NCI-H2081 treated with DMSO at 0.1 percent for 48 hours (cell line): ENCODE measurements at regions not wholly inside any gene's neighbourhood (a gene's known extent, or its start where the extent isn't known, plus 50 kb on each side); places are given as distances from the start of the nearest gene placed in this dataset.
"Not testable (repeated sequence)": the region's sequence is repeated elsewhere in the genome, so short reads cannot be mapped to it uniquely, and the experiment has no call there.

Source experiments
- DNase-seq: peaks from one replicate; lab custom pipeline; 2025; lab: John Stamatoyannopoulos, UW

DNA sequence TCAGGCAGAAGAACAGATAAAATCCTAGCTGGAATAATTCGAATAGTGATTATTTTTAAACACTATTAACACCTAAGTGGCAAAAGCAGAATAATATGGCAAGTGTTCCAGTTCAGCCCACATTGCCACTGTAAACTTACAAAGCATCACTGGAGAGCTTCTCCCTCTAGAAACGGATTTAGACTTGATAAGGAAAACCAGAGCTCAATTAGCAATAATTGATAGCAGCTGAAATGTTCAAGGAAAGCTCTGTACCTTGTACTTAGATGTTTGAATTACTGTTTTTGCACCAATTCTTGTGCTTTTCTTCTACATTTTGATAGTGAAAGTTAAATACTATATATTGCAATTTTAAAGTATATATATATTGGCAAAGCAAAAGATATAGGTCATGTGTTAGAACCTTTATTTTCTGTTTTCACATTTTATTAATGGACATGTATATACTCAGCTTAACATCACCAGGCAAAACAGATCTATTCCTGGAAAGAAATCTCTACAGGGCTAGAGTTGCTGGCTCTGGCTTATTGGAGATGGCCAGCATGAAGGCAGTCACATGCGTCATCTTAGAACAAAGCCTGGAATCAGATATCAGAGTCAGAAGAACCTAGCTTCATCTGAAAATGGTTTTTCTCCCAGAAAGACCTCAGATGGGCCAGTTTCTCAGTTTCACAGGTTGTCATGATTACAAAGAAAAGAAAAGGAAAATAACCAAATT is 149.1 kb upstream of the CTAGE1 start:
- DNase-seq: no peak

DNA sequence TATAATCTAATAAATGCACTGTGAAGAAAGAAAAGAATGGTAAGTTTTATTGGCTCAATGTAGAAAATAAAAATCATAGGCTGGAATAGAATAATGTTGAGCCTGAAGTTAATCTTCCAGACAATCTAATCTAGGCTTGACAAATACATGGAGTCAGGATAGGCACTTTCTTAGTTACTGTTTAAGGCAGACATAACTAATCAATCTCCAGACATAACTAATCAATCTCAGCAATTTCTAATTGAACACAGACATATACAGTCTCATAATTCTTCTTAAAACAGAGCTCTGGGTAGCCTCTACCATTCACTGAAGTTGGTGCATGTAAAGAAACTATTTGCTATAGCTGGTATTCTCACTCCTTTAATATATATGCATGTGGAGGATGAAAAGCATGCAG is 150.1 kb upstream of the CTAGE1 start:
- no peak for DNase-seq

DNA sequence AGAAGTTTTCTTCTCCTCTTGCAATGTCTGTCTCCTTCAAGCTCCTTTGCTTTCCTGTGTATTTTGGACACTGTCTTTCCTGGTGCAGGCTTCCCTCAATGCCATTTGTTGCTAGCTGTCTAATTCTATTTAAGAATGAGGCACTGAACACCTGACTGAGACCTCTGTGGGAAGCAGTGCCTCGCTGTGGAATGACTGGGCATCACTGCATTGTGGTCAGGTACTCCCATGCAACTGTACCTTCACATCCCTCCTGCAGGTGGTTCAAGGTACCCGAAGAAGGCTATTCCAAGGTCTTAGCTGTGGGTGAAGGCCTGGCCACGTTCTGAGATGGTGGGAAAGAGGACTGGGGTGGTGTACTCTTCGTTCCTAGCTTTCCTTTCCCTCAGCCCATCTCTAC is 152.8 kb upstream of the CTAGE1 start:
- DNase-seq: no peak

DNA sequence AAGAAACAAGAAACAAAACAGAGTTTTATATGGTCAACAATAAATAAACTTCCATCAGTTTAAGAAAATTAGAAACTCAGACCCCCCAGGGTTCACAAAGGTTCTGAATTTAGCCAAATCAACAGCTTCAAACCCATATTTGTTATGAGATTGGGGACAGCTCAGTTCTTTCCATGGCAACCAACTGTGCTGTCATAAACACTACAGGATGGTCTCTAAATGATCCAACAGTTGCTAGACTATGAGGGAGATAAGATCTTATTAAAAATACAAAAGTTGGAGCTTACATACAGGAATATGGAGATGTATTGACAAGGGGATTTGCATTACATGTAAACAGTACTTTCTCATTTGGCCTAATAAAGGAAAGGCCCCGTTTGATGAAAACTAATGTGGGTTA is 154.6 kb upstream of the CTAGE1 start:
- DNase-seq: no peak

DNA sequence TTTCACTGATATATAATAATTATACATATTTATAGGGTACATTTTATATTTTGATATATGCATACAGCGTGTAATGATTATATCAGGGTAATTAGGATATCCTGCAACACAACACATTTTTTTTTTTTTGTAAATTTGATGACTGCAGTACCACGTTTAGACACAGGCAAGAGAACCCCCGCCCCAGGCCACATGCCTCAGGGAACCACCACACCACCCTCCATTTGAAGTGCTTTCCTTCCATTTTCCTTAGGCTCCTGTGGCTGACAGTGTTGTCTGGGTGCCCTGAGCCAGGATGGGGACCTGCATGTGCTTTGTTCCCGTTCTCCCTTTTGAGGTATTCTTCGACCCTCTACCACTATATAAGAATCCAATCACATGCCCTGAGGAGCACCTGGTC is 161.6 kb upstream of the CTAGE1 start:
- no peak for DNase-seq

DNA sequence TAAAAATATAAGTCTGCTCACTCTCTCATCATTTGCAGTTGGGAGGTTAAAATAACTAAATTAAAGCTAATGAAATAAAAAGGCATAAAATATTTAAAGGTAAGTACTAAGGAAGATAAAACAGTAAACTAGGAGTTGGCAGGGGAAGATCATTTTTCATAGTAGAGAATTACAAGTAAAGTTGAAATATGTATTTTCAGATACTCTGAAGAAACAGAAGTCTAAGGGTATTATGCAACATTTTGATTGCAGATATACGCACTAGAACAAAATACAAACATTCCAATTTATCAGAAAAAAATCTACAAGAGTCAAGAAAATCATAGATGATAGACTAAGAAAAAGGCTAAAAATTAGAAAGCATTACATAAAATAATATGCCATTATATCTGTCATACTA is 167.6 kb upstream of the CTAGE1 start:
- DNase-seq: no peak

DNA sequence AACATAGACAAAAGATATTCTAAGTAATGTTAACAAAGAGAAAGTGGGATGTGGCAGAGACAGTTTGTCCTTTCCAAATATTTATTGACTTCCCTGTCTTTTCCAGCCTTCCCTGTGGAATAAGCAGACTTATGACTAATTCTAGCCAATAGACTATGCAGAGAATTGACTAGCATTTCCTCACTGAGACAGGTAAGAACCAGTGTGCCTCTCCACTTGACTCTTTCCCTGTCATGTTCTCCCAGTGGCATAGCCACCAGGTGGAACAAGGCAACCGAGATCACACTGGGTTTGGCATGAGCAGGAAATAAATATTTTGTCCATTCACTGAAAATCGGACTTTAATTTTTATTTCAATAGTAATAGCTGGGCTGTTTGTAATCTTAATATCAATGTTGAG is 168.1 kb upstream of the CTAGE1 start:
- DNase-seq: no peak

DNA sequence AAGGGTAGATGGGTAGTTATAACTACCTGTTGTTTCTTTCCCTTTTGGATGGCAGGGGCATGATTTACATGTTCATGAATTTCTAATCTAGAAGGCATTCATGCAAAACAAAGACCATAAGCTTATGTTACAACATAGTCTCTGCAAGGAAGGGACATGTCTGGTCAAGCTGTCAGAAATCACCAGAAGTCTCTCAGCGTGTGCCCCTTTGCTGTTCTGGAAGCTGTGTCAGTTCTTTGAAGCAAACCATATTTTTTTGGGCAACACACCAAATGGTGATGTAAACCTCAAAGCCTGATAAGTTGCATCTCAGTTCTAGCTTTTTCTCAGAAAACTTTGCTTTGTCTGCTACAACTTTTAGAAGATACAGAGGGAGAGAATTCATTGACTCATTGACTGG is 173.5 kb upstream of the CTAGE1 start:
- DNase-seq: no peak

DNA sequence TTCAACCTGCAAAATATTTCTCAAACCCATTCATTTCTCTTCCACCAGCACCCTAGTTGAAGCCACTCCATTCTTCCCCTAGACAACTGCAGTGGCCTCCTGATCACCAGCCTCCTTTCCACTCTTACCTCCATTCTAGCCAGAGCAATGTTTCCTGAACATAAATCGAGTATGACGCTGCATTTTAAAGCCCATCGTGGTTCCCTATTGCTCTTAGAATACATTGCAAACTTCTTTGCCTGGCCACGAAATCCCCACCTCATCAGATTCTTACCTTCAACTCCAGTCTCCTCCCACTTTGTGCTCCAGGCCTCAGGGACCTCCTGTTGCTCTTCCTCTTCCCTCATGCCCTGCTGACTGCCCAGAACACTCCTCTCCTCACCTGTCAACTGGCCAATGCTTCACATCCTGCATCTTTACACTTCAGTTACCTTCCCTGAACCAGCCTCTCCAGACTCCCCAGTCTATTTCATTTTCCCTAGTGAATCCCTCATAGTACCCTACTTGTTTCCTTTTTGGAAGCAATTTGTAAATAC is 176.5 kb upstream of the CTAGE1 start:
- no peak for DNase-seq

DNA sequence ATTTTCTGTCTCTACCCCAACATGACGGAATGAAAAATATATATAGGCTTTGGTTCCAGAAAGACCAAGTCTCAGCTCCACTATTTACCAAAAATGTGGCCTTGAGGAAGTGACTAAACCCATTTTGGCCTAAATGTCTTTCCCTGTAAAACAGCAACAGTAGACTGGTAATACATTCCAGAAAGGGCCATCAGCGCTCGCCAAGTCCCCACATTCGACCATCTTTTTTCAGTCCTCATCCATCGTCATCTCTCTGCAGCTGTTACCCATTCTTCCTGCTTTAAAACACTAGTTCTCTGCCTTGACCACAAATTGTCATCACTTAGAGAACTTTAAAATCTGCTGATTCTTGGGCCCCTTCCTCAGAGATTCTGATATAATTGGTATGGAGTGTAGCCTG is 183.8 kb upstream of the CTAGE1 start:
- no peak for DNase-seq

DNA sequence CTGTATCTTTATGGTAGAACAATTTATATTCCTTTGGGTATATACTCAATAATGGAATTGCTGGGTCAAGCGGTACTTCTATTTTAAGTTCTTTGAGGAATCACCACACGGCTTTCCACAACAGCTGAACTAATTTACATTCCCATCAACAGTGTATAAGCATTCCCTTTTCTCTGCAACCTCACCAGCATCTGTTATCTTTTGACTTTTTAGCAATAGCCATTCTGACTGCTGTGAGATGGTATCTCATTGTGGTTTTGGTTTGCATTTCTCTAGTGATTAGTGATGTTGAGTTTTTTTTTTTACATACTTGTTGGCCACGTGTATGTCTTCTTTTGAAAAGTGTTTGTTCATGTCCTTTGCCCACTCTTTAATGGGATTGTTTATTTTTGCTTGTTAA is 184.7 kb upstream of the CTAGE1 start:
- DNase-seq: not testable (repeated sequence)

DNA sequence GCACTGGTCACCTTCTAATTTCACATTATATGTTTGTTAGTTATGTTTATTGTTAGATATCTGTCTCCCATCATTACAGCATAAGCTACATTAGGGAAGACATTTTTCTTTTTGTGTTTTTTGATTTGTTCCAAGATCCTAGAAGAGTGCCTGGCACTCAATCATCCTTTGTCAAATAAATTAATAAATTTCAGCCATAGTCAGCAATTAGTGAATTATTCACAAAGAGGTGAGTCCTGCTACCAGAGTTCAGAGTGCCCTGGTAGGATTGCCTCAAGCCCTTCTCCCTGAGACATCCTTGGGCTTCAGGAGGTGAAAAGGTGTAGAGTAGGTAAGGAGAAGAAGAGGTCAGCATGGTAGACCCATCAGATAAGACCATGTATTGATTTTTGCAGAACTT is 186.2 kb upstream of the CTAGE1 start:
- DNase-seq: no peak

DNA sequence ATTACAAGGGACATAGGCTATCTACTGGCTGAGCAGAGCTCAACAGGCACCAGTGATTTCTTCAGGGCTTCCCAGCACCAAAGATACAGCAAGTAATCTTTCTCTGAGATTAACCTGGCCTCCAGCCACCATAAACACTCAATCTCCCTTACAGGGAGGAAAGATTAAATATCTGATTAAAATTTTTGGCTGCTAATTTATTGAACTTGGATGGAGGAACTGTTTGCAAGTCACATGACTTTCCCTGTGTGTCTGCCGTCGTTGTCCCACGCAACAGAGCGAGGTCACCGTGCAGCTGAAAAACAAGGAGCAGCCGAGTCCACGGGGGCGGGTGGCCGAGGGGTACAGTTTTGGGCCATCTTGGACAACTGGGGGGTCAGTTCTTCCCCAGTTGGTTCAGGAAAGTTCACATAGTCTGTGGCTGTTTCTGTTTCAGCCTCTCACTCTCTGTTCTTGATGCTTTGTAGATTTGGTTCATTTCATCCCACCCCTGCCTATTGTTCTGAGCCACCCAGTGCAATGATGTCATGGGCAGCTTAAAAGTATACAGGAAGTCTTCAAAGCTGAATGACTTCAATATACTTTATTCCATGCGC is 186.8 kb upstream of the CTAGE1 start:
- no peak for DNase-seq

DNA sequence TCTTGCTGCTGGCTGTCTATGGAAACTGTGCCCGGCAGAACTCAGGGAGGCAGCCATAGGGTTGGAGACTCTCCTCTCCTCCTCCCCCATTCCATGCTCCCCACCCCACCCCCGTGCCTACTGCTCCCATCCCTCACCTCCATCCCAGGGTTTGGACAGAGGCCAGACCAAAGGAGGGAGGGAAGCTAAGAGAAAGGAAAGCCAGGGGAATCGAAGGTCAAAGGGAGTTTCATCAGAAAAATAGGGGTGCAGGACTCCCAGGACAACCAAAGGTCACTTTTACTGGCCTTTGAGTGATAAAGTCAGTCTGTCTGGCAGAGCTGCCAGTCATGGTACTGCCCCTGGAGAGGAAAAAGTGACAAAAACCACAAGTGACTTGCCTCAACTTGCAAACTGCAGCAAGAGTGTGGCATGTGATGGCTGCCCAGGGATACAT is 187.3 kb upstream of the CTAGE1 start:
- no peak for DNase-seq

DNA sequence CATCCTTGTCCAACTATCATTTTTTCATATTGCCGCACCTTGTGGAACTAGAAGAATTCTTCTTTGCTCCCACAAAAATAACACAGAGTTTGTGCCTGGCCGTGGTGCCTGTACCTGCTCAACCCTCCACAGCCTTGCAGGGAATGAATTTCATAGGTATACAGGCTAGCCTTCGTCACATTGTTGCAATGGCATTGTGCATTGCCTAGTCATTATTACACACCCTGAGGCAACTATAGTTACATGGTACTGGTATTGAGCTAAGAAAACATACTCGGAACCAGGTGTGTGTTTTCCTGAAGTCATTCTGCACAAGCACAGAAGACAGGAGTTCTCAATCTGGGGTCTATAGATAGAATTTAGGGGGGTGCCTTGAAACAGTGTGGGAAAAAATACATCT is 188.0 kb upstream of the CTAGE1 start:
- DNase-seq: no peak

DNA sequence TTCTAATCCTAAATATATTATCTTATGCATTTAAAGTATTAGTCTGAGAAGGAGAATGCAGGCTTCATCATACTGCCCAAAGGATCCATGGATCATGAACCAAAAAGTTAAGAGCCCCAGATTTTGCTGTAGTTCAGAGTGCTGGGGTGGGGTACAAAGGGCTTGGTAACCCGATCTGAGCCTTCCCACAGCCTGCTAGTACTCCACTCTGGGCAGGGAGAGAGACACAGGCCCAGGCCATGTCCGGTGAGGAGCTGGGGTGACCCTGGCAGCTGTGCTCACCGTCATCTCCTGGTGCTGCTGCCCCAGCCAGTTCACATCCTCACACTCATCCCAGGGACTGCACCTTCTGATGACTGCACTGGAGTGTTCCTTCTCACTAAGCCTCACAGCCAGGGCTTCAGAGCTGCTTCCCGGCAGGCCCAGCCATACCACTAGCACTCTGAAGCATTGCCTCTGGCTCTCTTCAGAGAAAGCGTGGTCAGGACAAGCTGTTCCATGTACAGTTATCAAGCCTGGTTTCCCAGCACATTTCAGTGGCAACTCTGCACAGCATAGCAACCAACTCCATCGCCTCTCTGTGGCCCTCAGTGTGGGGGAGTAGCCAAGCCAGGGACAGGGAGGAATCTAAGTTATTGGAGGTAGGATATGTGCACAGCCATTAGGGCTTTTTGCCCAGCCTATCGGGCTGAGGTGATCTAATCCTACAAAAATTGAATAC is 189.0 kb upstream of the CTAGE1 start:
- DNase-seq: no peak

DNA sequence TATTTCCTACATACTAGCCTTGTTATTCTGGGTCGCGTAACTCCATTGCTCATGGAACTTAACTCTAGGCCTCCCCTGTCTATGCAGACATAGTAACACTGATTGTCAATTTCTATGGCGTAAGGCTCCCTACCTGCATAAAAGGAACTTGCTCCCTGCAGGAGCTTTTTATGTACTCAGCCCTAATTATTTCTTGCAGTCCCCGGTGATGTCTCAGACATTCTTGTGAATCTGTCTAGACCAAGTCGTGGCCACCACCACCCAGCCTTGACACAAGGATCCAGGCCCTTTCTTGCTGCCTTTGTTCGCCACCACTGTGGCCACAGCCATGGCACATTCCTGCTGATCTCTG is 189.5 kb upstream of the CTAGE1 start:
- DNase-seq: no peak

DNA sequence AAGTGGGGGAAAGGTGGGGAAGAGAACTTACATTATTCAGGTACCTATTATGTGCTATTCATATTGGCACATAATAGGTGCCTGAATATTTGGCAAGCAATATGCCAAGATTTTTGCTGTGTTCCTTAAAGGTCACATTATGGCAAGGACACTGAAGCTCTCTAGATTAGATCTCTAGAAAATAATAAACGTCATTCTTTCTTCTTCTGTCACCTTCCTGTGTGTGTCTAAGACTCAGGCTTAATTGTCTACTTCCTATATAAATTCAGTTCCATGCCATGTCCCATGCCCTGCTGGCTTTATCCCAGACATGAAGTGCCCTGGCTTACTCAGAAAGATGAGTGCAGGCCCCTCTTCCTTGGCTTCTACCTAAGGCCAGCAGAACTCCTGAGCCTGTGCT is 191.1 kb upstream of the CTAGE1 start:
- no peak for DNase-seq

DNA sequence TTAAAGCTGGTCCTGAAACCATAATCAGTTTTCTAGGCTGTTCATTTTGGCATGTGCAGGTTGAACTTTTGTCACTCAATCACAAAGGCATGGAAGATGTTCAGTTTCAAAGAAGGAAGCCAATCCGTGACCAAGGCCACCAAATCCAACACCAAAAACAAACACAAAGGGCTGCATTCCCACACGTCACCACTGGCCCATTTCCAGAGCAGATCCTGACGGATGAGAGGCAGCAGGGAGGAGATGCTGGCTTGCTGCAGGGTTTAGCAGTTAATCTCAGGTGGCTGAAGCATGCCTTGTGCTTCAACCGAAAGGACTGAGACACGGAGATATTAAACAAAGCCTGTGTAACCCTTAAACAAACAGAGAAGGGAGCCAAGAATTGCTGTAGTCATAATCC is 191.9 kb upstream of the CTAGE1 start:
- DNase-seq: no peak

DNA sequence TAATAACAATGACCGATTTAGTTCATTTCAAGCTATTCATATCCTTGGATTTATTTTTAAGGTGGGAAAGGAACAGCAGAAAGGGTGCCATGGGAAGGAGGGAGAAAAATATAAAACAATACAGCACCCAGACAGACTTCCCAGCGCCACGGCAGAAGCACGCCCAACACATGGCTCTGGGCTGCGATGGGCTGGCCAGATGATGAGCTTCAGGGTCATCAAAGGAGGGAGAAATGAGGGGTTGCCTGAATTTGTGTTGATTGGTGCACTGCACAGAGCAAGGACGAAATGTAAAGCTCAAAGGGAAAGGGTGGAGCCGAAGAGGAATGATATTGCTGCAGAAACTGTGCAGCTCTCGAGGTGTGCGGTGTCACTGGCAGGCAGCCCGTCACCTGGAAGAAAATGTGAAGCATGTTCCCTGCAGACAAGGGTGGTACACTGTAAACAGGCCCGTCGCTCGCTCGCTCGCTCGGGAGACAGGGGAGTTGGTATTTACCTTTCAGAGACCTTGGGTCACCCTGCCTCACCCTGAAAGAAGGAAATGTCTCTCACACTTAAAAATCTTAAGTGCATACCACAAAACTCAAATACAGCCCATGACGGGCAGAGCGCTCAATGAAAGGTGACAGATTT is 195.5 kb upstream of the CTAGE1 start:
- DNase-seq: no peak

DNA sequence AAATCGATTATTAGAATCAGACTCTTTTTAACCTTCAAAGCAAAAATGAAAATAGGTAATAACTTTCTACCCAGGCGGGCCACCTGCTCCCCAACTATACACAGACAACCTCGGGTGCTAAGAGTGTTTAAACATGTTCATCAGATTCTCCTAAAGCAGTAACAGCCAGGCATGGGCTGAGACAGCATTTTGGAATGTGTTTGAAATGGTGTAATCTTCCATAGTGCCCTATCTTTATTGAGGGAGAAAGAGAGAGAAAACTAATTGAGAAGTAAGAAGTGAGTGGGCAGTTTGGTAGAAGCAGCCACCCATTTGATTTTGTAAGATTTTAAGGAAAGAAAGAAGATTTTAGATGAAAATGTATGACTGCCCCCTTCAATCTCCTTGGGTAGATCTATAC is 196.1 kb upstream of the CTAGE1 start:
- no peak for DNase-seq

DNA sequence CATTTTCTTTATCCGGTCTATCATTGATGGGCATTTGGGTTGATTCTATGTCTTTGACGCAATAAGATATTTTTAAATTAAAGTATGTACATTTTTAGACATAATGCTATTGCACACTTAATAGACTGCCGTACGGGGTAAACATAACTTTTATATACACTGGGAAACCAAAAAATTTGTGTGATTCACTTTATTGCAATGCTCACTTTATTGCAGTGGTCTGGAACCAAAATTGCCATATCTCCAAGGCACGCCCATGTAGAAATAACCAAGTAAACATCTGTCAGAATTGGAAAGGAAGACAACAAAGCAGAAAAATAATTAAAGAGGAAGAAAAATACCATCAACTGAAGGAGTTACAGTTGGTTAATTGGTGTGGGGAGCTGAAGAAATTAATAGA is 205.8 kb upstream of the CTAGE1 start:
- no peak for DNase-seq

DNA sequence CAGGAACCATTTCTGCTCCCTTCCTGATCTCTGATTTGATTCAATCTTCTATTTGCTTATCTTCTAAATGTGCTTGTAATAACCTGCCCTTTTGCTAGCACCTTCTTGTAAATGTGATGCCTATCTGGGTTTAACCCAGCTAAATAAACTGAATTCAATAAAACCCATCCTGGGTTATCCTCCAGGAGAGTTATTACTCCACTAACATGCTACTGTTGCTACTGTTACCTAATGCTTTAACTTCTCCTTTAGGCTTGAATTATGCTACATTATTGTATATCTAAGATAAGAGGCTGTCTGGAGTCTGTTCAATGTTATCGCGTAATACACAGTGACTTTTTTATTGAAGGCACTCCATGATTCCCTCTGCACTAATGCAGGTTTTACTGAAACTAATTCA is 206.5 kb upstream of the CTAGE1 start:
- DNase-seq: no peak
